ENCODE measurements at regions not wholly inside any gene's neighbourhood (a gene's known extent, or its start where the extent isn't known, plus 50 kb on each side); places are given as distances from the start of the nearest gene placed in this dataset.

DNA sequence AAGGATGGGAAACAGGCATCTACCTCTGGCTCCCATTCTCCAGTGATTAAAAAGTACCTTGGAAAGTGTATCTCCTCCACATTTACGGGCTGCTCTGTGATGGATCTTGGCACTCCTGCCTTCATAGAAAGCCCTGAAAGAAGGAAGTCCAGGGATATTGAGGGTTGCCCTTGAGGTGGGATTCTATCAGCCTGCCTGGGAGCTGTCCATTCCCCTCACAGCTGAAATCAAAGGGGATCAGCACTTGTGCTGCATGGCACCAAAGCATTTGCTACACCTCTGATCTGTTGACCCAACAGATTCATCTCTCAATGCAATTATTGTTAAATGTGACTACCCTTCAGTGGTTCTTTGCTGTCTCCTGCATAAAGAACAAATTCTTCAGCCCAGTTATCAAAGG lies 442.0 kb upstream of the RUNX1 start:
- TF ChIP-seq, protein P1, sequence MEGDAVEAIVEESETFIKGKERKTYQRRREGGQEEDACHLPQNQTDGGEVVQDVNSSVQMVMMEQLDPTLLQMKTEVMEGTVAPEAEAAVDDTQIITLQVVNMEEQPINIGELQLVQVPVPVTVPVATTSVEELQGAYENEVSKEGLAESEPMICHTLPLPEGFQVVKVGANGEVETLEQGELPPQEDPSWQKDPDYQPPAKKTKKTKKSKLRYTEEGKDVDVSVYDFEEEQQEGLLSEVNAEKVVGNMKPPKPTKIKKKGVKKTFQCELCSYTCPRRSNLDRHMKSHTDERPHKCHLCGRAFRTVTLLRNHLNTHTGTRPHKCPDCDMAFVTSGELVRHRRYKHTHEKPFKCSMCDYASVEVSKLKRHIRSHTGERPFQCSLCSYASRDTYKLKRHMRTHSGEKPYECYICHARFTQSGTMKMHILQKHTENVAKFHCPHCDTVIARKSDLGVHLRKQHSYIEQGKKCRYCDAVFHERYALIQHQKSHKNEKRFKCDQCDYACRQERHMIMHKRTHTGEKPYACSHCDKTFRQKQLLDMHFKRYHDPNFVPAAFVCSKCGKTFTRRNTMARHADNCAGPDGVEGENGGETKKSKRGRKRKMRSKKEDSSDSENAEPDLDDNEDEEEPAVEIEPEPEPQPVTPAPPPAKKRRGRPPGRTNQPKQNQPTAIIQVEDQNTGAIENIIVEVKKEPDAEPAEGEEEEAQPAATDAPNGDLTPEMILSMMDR (IDR thresholded peaks at IDR 0.05; ENCODE audit: low read depth, low read length, poor library complexity, severe bottlenecking) = no peak
- TF ChIP-seq EZH2phosphoT487 (IDR thresholded peaks at IDR 0.05; ENCODE audit: borderline replicate concordance, low read length) = no peak

Data from DOHH2 (cell line).